Endodermal cell (in vitro differentiated cells): ENCODE measurements at regions not wholly inside any gene's neighbourhood (a gene's known extent, or its start where the extent isn't known, plus 50 kb on each side); places are given as distances from the start of the nearest gene placed in this dataset. TPM values are rescaled to one million over a fixed set of nuclear protein-coding genes. Genes with fewer than 3 reads are reported as not detected.

Experiments used
- DNase-seq: peaks from one replicate; pipeline ENCODE4 v3.0.0-alpha.2; 2017
- H3K27ac ChIP-seq: 2 replicates; pipeline ENCODE4 v1.5.1; 2013; ENCODE audit warnings: mild to moderate bottlenecking, low read depth, low read length, moderate library complexity
- H3K27me3 ChIP-seq: 2 replicates; pipeline ENCODE4 v1.6.1; 2013; ENCODE audit warnings: mild to moderate bottlenecking, low read length, moderate library complexity; ENCODE audit not compliant: insufficient read depth, control insufficient read depth, poor library complexity, severe bottlenecking
- H3K36me3 ChIP-seq: 2 replicates; pipeline ENCODE4 v1.7.0; 2013; ENCODE audit warnings: mild to moderate bottlenecking, low read length, moderate library complexity; ENCODE audit not compliant: control insufficient read depth, insufficient read depth
- H3K4me1 ChIP-seq: one replicate; pipeline ENCODE4 v1.7.0; 2013; ENCODE audit warnings: low read length; ENCODE audit not compliant: control insufficient read depth, insufficient read depth
- H3K4me3 ChIP-seq: 2 replicates; pipeline ENCODE4 v1.5.1; 2013; ENCODE audit warnings: mild to moderate bottlenecking, low read length, moderate library complexity
- H3K9ac ChIP-seq: 2 replicates; pipeline ENCODE4 v1.6.1; 2013; ENCODE audit warnings: mild to moderate bottlenecking, low read length, moderate library complexity; ENCODE audit not compliant: poor library complexity, severe bottlenecking; ENCODE audit errors: extremely low read depth
- H3K9me3 ChIP-seq: 2 replicates; pipeline ENCODE4 v1.6.1; 2013; ENCODE audit warnings: mild to moderate bottlenecking, low read length, moderate library complexity; ENCODE audit not compliant: control insufficient read depth
- H3K27ac Mint-ChIP-seq: 2 replicates; pipeline ENCODE4 v1.8.0; 2020; ENCODE audit warnings: mixed read lengths
- H3K27me3 Mint-ChIP-seq: 2 replicates; pipeline ENCODE4 v1.8.0; 2021; ENCODE audit warnings: mild to moderate bottlenecking, mixed read lengths; ENCODE audit not compliant: insufficient read depth
- H3K36me3 Mint-ChIP-seq: 2 replicates; pipeline ENCODE4 v1.8.0; 2020; ENCODE audit warnings: low read depth, mixed read lengths
- H3K4me1 Mint-ChIP-seq: 2 replicates; pipeline ENCODE4 v1.8.0; 2020; ENCODE audit warnings: mixed read lengths
- H3K4me3 Mint-ChIP-seq: 2 replicates; pipeline ENCODE4 v1.8.0; 2020; ENCODE audit warnings: mild to moderate bottlenecking, moderate library complexity, mixed read lengths
- H3K9me3 Mint-ChIP-seq: 2 replicates; pipeline ENCODE4 v1.8.0; 2020; ENCODE audit warnings: mild to moderate bottlenecking, mixed read lengths
- CTCF ChIP-seq: fragments of 200-600 bp; sonication (generic); conservative IDR thresholded peaks from 2 replicates; pipeline ENCODE4 v1.5.0; 2021; ENCODE audit warnings: antibody characterized with exemption, mild to moderate bottlenecking
- WGBS, 2 experiments: methylation state at CpG; one replicate each; pipeline versions ENCODE4 v1.1.5 to v1.1.7; 2013; ENCODE audit warnings: missing lambda C conversion rate in 2 of 2, mixed read lengths in 1 of 2; ENCODE audit not compliant: insufficient coverage in 1 of 2, insufficient read length in 1 of 2; 5-methylcytosine and 5-hydroxymethylcytosine counted together
- microRNA-seq: library from miRNA; unstranded; fragments of <30 nt; microRNA quantifications from one replicate; pipeline ENCODE4 v1.2.0, GENCODE V29; 2020; ENCODE audit warnings: borderline microRNAs expressed

GRCh38 chr5:129400395-129400983 is 59.6 kb upstream of the ADAMTS19 start:
- Histone ChIP-seq H3K9me3 (peaks cover 2% of the 10 kb centered on the region), H3K36me3 (no peaks in the 10 kb centered on the region), H3K27ac (no peak overlapping the region), H3K9ac (no peak overlapping the region), H3K27me3 (no peaks in the 10 kb centered on the region), H3K4me1 (no peaks in the 10 kb centered on the region), H3K4me3 (no peak overlapping the region)
- peak; percentile 50 for TF ChIP-seq CTCF
- Mint-ChIP-seq H3K27ac (no peak overlapping the region), H3K4me1 (no peaks in the 10 kb centered on the region), H3K36me3 (no peaks in the 10 kb centered on the region), H3K4me3 (no peak overlapping the region), H3K27me3 (no peaks in the 10 kb centered on the region), H3K9me3 (peaks cover 5% of the 10 kb centered on the region)
- no peak for DNase-seq
- WGBS, 2 experiments, result 88 to 100% methylated on average over 3 to 5 of the region's 5 CpGs

- Histone ChIP-seq H3K4me1 (no peaks in the 10 kb centered on the region), H3K9me3 (no peaks in the 10 kb centered on the region), H3K9ac (no peak overlapping the region), H3K36me3 (no peaks in the 10 kb centered on the region), H3K4me3 (no peak overlapping the region), H3K27me3 (no peaks in the 10 kb centered on the region), H3K27ac (no peak overlapping the region)
- no peak for DNase-seq
- WGBS, 2 experiments, result 100% methylated on average over 1 of the region's 2 CpGs; no CpG with 5 or more reads in 1 of the 2 experiments
- H3K4me1 Mint-ChIP-seq, result peaks cover 2% of the 10 kb centered on the region
- H3K27me3 Mint-ChIP-seq, result no peaks in the 10 kb centered on the region
- H3K9me3 Mint-ChIP-seq, result no peaks in the 10 kb centered on the region
- no peak for TF ChIP-seq CTCF
- no peak overlapping the region for H3K27ac Mint-ChIP-seq
- H3K36me3 Mint-ChIP-seq, result no peaks in the 10 kb centered on the region
- no peak overlapping the region for H3K4me3 Mint-ChIP-seq
Observed at GRCh38 chr5:129405222-129405621, 54.9 kb upstream of the ADAMTS19 start.

- Histone ChIP-seq H3K36me3 (no peaks in the 10 kb centered on the region), H3K9me3 (no peaks in the 10 kb centered on the region), H3K27ac (no peak overlapping the region), H3K27me3 (no peaks in the 10 kb centered on the region), H3K4me1 (no peaks in the 10 kb centered on the region), H3K4me3 (no peak overlapping the region), H3K9ac (no peak overlapping the region)
- no peak overlapping the region for H3K27ac Mint-ChIP-seq
- no peak for TF ChIP-seq CTCF
- peaks cover 10% of the 10 kb centered on the region for H3K4me1 Mint-ChIP-seq
- H3K27me3 Mint-ChIP-seq, result no peaks in the 10 kb centered on the region
- no peaks in the 10 kb centered on the region for H3K9me3 Mint-ChIP-seq
- no peak overlapping the region for H3K4me3 Mint-ChIP-seq
- H3K36me3 Mint-ChIP-seq, result no peaks in the 10 kb centered on the region
- no peak for DNase-seq
Observed at GRCh38 chr5:129406440-129406839, 53.7 kb upstream of the ADAMTS19 start.

Small RNAs in the stretch of these regions (microRNA-seq; reads per million reads assigned to microRNA genes)
- not detected for gene MIR4460
